ENCODE measurements at regions not wholly inside any gene's neighbourhood (a gene's known extent, or its start where the extent isn't known, plus 50 kb on each side); places are given as distances from the start of the nearest gene placed in this dataset.

DNA sequence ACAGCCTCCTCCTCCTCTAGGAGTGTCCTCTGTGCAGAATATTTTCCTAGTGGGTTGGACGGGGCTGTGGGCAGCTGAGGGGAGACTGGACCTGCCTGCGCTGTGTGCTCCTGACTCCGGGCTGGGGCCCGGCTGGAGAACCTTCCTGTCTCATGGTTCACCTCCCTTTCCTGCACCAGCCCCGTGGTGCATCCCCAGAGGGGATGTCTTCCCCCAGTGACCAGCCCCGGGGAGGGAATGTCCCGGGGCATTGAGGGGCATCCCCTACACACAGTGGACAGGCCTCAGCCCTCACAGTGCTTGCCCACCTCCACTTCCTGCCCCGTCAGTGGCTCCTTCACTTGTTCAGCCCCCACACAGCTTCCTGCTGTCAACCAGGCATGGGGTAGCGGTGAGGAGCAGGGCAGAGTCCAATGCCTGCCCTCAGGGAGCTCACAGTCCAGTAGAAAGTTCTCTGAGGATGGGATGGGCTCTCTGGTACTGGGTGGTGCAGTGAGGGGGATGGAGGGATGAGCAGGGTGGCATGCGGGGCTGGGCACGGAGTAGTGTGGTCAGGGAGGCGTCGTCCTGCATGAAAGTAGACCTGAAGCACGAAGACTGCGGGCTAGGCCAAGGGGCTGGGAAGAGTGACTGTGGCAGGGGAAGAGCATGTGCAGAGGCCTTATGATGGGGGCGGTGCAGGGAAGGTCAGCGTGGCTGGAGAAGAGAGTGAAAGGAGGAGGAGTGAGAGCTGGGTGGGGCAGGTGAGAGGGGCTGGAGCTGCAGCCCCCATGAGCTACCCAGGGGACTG lies 52.1 kb upstream of the PITX1 start:
- DNase-seq, result no peak

DNA sequence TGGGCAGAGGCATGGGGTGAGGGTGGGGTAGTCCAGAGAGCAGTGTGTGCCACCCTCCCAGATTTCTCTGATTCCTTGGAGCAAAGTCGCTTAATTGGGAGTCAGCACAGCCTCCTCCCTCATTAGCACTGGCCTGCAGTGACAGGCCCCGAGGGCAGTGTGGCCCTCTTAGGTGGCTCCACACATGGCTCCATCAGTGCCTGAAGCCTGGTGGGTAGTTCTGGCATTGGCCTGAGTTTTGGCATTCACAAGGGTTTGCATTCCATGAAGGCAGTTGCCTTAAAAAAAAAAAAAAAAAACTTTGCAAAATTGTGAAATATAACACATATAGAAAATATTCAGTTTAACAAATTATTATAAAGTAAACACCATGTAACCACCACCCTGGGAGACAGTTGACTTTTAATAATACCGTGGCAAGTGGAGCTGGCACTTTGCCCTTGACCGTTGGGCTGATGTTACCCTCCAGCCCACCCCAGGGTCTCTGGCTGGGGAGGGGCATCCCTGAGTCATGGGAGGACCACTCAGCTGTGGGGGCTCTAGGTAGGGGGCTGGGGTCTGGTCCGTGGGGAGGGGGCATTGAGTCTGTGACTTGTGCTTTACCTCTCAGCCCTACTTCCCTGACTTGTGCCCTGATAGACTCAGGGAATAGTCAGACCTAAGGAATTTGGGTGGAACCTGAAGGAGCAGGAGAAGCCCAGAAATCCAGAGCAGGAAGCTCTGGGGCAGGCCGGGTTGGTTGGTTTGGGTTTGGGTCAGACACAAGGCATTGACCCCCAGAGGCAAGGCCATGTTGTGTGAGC lies 51.3 kb upstream of the PITX1 start:
- no peak for DNase-seq

Data from activated naive CD4-positive, alpha-beta T cell treated with anti-CD3 and anti-CD28 coated beads, Interleukin-2, amount 50 U/mL, for 16 hours (primary cell).